HG03159 (cell line): ENCODE measurements at regions not wholly inside any gene's neighbourhood (a gene's known extent, or its start where the extent isn't known, plus 50 kb on each side); places are given as distances from the start of the nearest gene placed in this dataset.
"Not testable (repeated sequence)": the region's sequence is repeated elsewhere in the genome, so short reads cannot be mapped to it uniquely, and the experiment has no call there.

ENCODE experiments used
- ATAC-seq: cut with Tn5 transposase; IDR thresholded peaks from one replicate; pipeline ENCODE4 v1.9.1; 2021; ENCODE audit warnings: mild to moderate bottlenecking, moderate library complexity; ENCODE audit not compliant: unreplicated experiment

DNA sequence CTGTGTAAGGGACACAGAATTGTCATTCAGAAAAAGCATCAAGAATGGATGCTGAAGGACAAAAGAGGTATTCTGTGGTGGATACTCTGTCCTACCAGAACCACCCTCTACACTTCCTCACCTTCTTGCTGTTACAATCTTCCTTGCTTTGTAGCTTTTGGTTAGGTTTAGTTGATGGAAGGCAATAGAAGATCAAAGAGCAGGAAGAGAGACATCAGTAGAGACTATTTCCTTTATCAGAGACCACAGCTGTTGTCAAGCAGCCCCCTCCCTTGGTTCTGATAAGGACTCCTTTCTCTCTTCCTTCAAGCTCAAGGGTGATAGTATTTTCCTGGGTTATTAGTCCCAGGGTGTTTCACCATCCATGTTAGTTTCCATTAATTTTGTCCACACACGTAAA lies 84.7 kb upstream of the ALCAM start:
- ATAC-seq: no peak

DNA sequence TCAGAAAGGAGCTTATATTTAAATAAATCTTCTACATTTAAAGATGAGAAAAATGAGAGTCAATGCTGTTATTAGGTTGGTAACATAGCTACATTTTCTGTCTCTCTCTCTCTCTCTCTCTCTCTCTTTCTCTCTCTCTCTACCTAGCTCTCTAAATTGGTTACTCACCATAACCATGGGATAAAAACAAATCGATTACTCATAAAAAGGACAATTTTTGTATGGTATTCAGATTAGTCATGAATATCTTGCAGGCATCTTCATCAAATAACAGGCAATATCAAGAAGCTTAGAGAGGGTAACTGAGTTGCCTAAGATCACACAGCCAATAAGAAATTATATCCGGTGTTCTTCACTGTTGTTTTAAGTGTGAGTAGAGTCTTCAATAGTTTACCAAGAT lies 81.8 kb upstream of the ALCAM start:
- no peak for ATAC-seq

DNA sequence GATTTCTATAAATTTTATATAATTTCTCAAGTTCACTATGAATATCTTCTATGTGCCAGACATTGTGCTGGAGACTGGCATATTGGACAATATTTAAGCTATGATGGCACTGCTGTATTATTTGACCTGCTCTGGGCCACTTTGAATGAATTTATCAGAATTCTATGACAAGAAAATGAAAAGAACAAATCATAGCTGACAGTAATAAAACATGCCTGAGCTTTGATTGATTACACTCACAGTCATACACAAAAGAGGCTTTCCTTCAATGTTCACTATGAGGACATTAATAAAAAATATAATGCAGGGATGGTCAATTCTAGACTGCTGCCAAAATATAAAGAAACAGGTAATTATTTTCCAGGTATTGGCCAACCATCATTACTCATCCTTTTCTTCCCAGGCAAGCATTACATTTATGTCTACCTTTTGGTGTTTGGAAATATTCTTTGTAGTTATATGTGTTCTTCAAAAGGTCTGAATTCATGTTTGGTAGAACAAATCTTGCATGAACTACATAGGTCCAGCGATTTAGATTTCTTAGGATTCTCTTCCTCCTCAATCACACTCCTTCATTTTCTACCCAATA lies 81.0 kb upstream of the ALCAM start:
- ATAC-seq: no peak

DNA sequence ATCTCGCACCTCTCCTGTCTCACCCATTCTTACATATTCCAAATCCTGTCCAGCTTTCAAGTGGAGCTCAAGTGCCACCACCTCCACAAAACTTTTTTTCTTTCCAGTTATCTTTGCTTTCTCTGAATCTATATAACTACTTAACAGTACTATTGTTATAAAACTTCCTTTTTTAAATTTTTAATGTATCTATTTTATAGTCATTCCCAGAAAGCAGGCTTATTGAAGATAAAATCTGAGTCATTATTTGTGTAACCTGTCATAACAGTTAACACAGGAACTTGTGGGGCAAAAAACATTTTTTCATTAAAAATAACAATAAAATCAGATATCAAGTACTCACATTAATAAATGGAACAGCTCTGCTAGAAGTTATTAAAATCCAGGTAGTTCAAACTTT lies 73.3 kb upstream of the ALCAM start:
- ATAC-seq: no peak

DNA sequence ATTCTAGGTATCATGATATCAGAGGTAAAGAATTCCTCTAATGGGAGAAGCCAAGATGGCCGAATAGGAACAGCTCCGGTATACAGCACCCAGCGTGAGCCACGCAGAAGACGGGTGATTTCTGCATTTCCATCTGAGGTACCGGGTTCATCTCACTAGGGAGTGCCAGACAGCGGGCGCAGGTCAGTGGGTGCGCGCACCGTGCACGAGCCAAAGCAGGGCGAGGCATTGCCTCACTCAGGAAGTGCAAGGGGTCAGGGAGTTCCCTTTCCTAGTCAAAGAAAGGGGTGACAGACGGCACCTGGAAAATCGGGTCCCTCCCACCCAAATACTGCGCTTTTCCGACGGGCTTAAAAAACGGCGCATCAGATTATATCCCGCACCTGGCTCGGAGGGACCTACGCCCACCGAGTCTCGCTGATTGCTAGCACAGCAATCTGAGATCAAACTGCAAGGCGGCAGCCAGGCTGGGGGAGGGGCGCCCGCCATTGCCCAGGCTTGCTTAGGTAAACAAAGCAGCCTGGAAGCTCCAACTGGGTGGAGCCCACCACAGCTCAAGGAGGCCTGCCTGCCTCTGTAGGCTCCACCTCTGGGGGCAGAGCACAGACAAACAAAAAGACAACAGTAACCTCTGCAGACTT lies 70.4 kb upstream of the ALCAM start:
- not testable (repeated sequence) for ATAC-seq

DNA sequence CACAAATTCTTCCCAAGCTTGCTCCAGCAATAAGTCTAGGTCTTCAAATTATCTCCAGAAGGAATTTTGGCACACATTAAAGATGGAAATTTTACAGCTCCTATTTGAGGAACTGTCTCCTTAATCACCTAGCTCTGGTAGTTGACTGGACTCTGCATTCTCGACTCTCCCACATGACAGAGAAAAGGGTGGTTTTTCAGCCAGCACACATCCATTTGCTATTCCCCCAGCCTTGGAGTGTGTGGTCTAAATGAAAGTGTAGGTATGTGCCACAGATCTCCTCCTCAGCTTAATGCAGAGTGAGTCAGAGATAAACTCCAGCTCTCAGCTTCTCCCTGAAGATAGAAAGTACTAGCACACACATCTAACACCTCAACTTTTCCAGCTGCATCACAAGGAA lies 62.2 kb upstream of the ALCAM start:
- ATAC-seq: no peak

DNA sequence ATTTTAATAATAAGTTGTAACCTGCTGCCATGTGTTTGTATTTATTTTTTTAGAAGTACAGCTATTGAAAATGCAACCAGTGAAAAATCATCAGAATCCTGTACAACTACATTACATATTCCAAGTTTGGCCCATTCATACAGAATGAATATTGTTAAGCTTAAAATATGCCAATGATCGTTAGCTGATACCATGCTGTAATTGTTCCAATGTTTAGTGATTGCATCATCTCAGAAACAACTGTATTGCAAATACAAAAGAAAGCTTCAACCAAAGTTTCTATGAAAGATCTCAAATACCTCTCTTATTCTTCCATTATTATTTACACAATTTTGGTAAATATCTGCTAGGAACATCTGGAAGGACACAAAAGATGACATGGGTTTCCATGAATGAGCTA lies 51.6 kb upstream of the ALCAM start:
- no peak for ATAC-seq

DNA sequence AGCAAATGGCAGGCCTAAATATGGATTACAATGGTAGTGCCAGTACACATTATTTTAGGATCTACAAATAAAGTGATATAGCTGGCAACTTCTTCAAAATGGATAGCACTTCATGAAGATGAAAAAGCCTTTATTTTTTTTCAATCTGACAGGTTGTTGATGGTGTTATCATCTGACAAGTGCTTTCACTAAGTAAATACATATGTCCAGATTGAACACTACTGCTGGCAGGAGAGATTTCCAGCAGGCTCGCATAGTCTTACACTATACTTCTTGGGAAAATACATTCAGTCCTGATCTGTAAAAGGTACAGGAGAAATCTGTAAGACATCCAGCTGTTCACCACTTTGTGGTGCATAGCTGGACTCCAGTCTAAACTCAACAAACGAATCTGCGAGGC lies 50.9 kb upstream of the ALCAM start:
- ATAC-seq: no peak

DNA sequence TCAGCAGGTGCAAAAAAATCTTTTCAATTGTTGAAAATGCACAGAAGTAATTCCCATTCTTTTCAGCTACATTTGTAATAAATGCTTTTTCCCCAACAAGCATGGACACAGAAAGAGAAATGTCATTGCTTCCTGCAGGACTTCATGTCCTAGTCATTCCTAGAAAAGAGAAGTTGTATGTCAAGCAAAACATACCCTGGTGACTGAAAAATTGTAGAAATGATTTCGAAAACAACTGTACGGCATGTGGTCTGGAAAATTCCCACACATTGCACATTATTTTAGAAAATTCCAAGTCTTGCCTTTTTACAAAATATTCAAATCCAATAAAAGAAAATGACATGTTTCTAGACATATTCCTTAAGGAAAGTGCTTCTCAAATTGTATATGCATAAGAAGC lies 50.4 kb upstream of the ALCAM start:
- ATAC-seq: no peak
